ENCODE measurements at regions not wholly inside any gene's neighbourhood (a gene's known extent, or its start where the extent isn't known, plus 50 kb on each side); places are given as distances from the start of the nearest gene placed in this dataset.
A peak's percentile ranks its signal among the peaks of the same experiment; 100 is the strongest.

DNA sequence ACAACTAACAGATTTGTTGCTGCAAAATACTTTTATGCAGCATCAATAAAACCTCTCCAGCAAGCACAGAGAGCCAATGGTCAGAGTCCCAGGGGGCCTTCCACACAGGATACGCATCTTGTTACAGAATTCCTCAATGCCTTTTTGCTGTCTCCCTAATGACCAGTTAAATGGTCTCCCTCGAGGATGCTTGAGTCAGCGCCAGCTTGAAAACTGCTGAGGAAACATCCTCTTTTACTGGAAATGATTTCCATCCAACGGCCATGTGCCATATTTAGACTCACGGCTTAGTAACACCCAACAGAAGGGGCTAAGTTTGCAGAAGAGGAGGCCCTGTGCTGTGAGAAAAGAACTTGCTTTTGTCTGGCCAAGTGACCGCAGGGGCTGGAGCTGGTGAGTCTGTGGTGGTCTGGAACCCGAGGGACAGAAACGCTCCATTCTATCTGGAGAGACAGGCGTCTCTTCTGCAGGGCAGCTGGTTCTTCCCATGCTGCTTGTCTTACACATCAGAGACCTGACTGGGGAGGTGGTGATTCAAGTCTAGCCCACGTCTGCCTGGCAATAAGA, 496.4 kb downstream of the SETD4 start:
- Histone ChIP-seq H3K27me3 (no peaks in the 10 kb centered on the region), H3K4me1 (peaks cover 14% of the 10 kb centered on the region), H3K27ac (peak overlapping the region; percentile 30), H3K36me3 (no peaks in the 10 kb centered on the region), H3K9me3 (no peaks in the 10 kb centered on the region), H3K4me3 (no peak overlapping the region)
- no peak for TF ChIP-seq POLR2AphosphoS5 (IDR thresholded peaks at IDR 0.05)
- TF ChIP-seq POLR2A (IDR thresholded peaks at IDR 0.05), result no peak
- TF ChIP-seq, protein P1, sequence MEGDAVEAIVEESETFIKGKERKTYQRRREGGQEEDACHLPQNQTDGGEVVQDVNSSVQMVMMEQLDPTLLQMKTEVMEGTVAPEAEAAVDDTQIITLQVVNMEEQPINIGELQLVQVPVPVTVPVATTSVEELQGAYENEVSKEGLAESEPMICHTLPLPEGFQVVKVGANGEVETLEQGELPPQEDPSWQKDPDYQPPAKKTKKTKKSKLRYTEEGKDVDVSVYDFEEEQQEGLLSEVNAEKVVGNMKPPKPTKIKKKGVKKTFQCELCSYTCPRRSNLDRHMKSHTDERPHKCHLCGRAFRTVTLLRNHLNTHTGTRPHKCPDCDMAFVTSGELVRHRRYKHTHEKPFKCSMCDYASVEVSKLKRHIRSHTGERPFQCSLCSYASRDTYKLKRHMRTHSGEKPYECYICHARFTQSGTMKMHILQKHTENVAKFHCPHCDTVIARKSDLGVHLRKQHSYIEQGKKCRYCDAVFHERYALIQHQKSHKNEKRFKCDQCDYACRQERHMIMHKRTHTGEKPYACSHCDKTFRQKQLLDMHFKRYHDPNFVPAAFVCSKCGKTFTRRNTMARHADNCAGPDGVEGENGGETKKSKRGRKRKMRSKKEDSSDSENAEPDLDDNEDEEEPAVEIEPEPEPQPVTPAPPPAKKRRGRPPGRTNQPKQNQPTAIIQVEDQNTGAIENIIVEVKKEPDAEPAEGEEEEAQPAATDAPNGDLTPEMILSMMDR (IDR thresholded peaks at IDR 0.05), result no peak
- TF ChIP-seq EP300 (IDR thresholded peaks at IDR 0.05), result no peak
- 63% methylated on average over 10 of the region's 10 CpGs for WGBS
- no peak for DNase-seq (ENCODE audit: low spot score in 2 of 2)

DNA sequence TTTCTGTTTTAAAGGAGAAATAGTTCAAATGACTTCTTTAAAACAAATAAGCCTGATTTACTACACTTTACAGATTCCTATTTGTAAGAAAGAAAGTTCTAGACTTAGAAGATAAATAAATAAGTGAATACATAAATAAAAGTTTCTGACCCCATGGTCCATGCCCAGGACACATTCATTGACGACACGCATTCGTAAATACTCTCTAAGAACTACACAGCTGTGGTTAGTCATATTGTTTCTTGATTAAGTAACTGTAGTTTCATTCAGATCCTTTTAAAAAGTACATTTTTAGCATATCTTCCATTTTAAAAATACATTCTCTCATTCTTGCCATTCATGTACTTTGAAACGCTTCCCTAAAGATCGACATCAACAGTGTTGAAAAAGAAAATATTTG, 497.4 kb downstream of the SETD4 start:
- Histone ChIP-seq H3K27me3 (no peaks in the 10 kb centered on the region), H3K4me3 (no peak overlapping the region), H3K9me3 (no peaks in the 10 kb centered on the region), H3K27ac (no peak overlapping the region), H3K36me3 (no peaks in the 10 kb centered on the region), H3K4me1 (peaks cover 14% of the 10 kb centered on the region)
- DNase-seq (ENCODE audit: low spot score in 2 of 2), result no peak
- TF ChIP-seq EP300 (IDR thresholded peaks at IDR 0.05) (no peak), POLR2A (IDR thresholded peaks at IDR 0.05) (no peak), POLR2AphosphoS5 (IDR thresholded peaks at IDR 0.05) (no peak)
- TF ChIP-seq, protein P1 (IDR thresholded peaks at IDR 0.05), result no peak
- 83% methylated on average over 5 of the region's 5 CpGs for WGBS

DNA sequence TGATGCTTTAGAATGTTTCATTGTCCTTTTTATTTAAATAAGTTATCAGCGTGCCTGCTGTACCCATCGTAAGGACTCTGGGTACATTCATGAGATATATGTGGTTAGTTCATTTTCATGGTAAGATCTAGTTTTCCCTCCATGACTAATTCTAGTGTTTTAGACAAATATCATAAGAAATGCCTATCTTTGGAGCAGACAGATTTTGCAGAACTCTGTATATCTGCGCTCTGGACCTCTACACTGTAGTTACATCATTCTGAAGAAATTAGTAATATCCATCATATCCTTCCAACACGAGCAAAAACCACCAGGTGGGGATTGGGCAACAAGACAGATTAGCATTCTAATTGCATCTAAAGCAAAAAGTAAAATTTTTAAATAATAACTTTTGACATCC, 499.2 kb downstream of the SETD4 start:
- Histone ChIP-seq H3K4me3 (no peak overlapping the region), H3K4me1 (peaks cover 14% of the 10 kb centered on the region), H3K27ac (no peak overlapping the region), H3K36me3 (no peaks in the 10 kb centered on the region), H3K27me3 (no peaks in the 10 kb centered on the region), H3K9me3 (no peaks in the 10 kb centered on the region)
- 88% methylated on average over 4 of the region's 4 CpGs for WGBS
- TF ChIP-seq POLR2A (IDR thresholded peaks at IDR 0.05), result no peak
- TF ChIP-seq EP300 (IDR thresholded peaks at IDR 0.05), result no peak
- no peak for TF ChIP-seq POLR2AphosphoS5 (IDR thresholded peaks at IDR 0.05)
- TF ChIP-seq, protein P1 (IDR thresholded peaks at IDR 0.05), result no peak
- DNase-seq (ENCODE audit: low spot score in 2 of 2), result no peak

DNA sequence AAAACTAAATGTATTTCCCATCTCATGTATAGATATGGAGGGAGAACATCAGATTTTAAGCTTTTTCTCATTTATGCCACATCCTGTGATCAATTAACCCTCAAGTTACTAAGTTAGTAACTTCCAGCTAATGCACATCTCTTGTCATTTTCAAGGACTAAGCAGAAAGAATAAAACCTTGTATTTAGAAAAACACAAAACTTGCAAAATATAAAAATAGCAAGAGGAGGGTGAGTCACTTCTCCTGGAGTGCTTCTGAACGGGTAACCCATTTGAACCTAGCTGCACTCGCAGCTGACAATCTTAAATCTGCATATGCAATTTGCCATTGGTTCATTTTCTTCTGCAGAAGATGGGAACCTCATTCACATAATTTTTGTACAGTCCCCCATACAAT, 500.5 kb downstream of the SETD4 start:
- H3K9me3 ChIP-seq, result no peaks in the 10 kb centered on the region
- DNase-seq (ENCODE audit: low spot score in 2 of 2), result no peak
- 35% methylated on average over 2 of the region's 2 CpGs for WGBS
- no peak overlapping the region for H3K27ac ChIP-seq
- no peaks in the 10 kb centered on the region for H3K36me3 ChIP-seq
- no peaks in the 10 kb centered on the region for H3K27me3 ChIP-seq
- TF ChIP-seq, protein P1 (IDR thresholded peaks at IDR 0.05), result no peak
- TF ChIP-seq POLR2AphosphoS5 (IDR thresholded peaks at IDR 0.05) (no peak), EP300 (IDR thresholded peaks at IDR 0.05) (no peak), POLR2A (IDR thresholded peaks at IDR 0.05) (no peak)
- no peak overlapping the region for H3K4me3 ChIP-seq
- peaks cover 11% of the 10 kb centered on the region for H3K4me1 ChIP-seq

DNA sequence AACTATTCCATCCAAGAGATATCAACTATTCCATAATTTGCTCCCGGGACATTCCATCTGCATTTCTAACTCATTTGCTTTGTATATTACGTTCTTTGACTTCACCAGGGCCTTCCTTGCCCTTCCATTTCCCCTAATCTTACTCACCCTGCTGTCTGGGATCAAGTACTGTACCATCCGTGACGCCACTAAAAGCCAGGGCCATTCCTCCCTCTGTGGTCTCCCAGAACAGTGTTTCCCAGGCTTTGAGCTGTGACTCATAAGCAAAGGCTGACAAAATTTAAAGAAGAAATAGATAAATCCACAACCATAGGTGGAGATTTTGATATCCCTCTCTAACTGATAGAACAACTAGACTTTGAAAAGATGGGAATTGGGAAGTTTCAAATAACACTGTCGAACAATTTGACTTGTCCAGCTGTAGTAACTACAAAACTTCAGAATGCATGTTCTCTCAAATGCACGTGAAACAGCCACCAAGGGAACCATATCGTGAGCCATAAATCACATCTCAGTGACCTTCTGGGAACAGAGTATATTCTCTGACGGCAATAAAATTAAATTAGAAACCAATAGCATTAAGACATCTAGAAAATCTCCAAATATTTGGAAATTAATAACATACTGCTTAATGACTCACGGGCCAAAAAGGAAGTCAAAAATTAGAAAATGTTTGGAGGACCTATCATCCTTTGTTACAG, 501.0 kb downstream of the SETD4 start:
- Histone ChIP-seq H3K4me1 (peaks cover 6% of the 10 kb centered on the region), H3K4me3 (no peak overlapping the region), H3K27ac (no peak overlapping the region), H3K9me3 (no peaks in the 10 kb centered on the region), H3K36me3 (no peaks in the 10 kb centered on the region), H3K27me3 (no peaks in the 10 kb centered on the region)
- 69% methylated on average over 9 of the region's 9 CpGs for WGBS
- no peak for TF ChIP-seq EP300 (IDR thresholded peaks at IDR 0.05)
- TF ChIP-seq POLR2AphosphoS5 (IDR thresholded peaks at IDR 0.05), result no peak
- no peak for TF ChIP-seq POLR2A (IDR thresholded peaks at IDR 0.05)
- TF ChIP-seq, protein P1 (IDR thresholded peaks at IDR 0.05), result no peak
- no peak for DNase-seq (ENCODE audit: low spot score in 2 of 2)

Measured in suprapubic skin (tissue), 4 donors.